ENCODE measurements at regions not wholly inside any gene's neighbourhood (a gene's known extent, or its start where the extent isn't known, plus 50 kb on each side); places are given as distances from the start of the nearest gene placed in this dataset.
"Not testable (repeated sequence)": the region's sequence is repeated elsewhere in the genome, so short reads cannot be mapped to it uniquely, and the experiment has no call there.

- no peaks in the 10 kb centered on the region for H3K36me3 ChIP-seq (ENCODE audit: control insufficient read depth, insufficient read depth, low read length)
- H3K9me3 ChIP-seq (ENCODE audit: control insufficient read depth, insufficient read depth, low read length) = no peaks in the 10 kb centered on the region
- no peaks in the 10 kb centered on the region for H3K27me3 ChIP-seq (ENCODE audit: control insufficient read depth, insufficient read depth, low read length)
- no peak overlapping the region for H3K4me3 ChIP-seq (ENCODE audit: low read depth, low read length)
- H3K27ac ChIP-seq (ENCODE audit: low read depth, low read length) = no peak overlapping the region
- no peaks in the 10 kb centered on the region for H3K4me1 ChIP-seq (ENCODE audit: control insufficient read depth, insufficient read depth, low read length)
- WGBS (ENCODE audit: insufficient coverage) = 54% methylated on average over 5 of the region's 6 CpGs
- DNase-seq (ENCODE audit: low read depth in 4 of 6, low spot score in 6 of 6) = no peak
Observed at GRCh38 chr1:157403203-157403602, 149.1 kb downstream of the FCRL5 start.

- H3K4me1 ChIP-seq (ENCODE audit: control insufficient read depth, insufficient read depth, low read length) = no peaks in the 10 kb centered on the region
- no peak for DNase-seq (ENCODE audit: low read depth in 4 of 6, low spot score in 6 of 6)
- H3K9me3 ChIP-seq (ENCODE audit: control insufficient read depth, insufficient read depth, low read length) = no peaks in the 10 kb centered on the region
- 83% methylated on average over 6 of the region's 6 CpGs for WGBS (ENCODE audit: insufficient coverage)
- no peaks in the 10 kb centered on the region for H3K27me3 ChIP-seq (ENCODE audit: control insufficient read depth, insufficient read depth, low read length)
- H3K36me3 ChIP-seq (ENCODE audit: control insufficient read depth, insufficient read depth, low read length) = no peaks in the 10 kb centered on the region
- H3K4me3 ChIP-seq (ENCODE audit: low read depth, low read length) = no peak overlapping the region
- no peak overlapping the region for H3K27ac ChIP-seq (ENCODE audit: low read depth, low read length)
Observed at GRCh38 chr1:157400766-157401165, 151.5 kb downstream of the FCRL5 start.

- H3K4me1 ChIP-seq (ENCODE audit: control insufficient read depth, insufficient read depth, low read length) = no peaks in the 10 kb centered on the region
- no peaks in the 10 kb centered on the region for H3K36me3 ChIP-seq (ENCODE audit: control insufficient read depth, insufficient read depth, low read length)
- H3K9me3 ChIP-seq (ENCODE audit: control insufficient read depth, insufficient read depth, low read length) = no peaks in the 10 kb centered on the region
- no CpG with 5 or more reads among the region's 1 CpG for WGBS (ENCODE audit: insufficient coverage)
- H3K4me3 ChIP-seq (ENCODE audit: low read depth, low read length) = no peak overlapping the region
- no peak for DNase-seq (ENCODE audit: low read depth in 4 of 6, low spot score in 6 of 6)
- H3K27ac ChIP-seq (ENCODE audit: low read depth, low read length) = no peak overlapping the region
- no peaks in the 10 kb centered on the region for H3K27me3 ChIP-seq (ENCODE audit: control insufficient read depth, insufficient read depth, low read length)
Observed at GRCh38 chr1:157399984-157400382, 152.3 kb downstream of the FCRL5 start.

GRCh38 chr1:157399343-157399983 is 152.9 kb downstream of the FCRL5 start:
- H3K4me3 ChIP-seq (ENCODE audit: low read depth, low read length) = no peak overlapping the region
- no peak for DNase-seq (ENCODE audit: low read depth in 4 of 6, low spot score in 6 of 6)
- H3K27ac ChIP-seq (ENCODE audit: low read depth, low read length) = no peak overlapping the region
- H3K36me3 ChIP-seq (ENCODE audit: control insufficient read depth, insufficient read depth, low read length) = no peaks in the 10 kb centered on the region
- H3K4me1 ChIP-seq (ENCODE audit: control insufficient read depth, insufficient read depth, low read length) = no peaks in the 10 kb centered on the region
- H3K27me3 ChIP-seq (ENCODE audit: control insufficient read depth, insufficient read depth, low read length) = no peaks in the 10 kb centered on the region
- WGBS (ENCODE audit: insufficient coverage) = 88% methylated on average over 1 of the region's 3 CpGs
- H3K9me3 ChIP-seq (ENCODE audit: control insufficient read depth, insufficient read depth, low read length) = no peaks in the 10 kb centered on the region

GRCh38 chr1:157390651-157391050 is 161.7 kb downstream of the FCRL5 start:
- no peak for DNase-seq (ENCODE audit: low read depth in 4 of 6, low spot score in 6 of 6)
- Histone ChIP-seq H3K27ac (ENCODE audit: low read depth, low read length) (no peak overlapping the region), H3K4me1 (ENCODE audit: control insufficient read depth, insufficient read depth, low read length) (no peaks in the 10 kb centered on the region), H3K27me3 (ENCODE audit: control insufficient read depth, insufficient read depth, low read length) (no peaks in the 10 kb centered on the region), H3K4me3 (ENCODE audit: low read depth, low read length) (no peak overlapping the region), H3K36me3 (ENCODE audit: control insufficient read depth, insufficient read depth, low read length) (no peaks in the 10 kb centered on the region), H3K9me3 (ENCODE audit: control insufficient read depth, insufficient read depth, low read length) (peaks cover 2% of the 10 kb centered on the region)
- 83% methylated on average over 1 of the region's 6 CpGs for WGBS (ENCODE audit: insufficient coverage)

- no peaks in the 10 kb centered on the region for H3K4me1 ChIP-seq (ENCODE audit: control insufficient read depth, insufficient read depth, low read length)
- H3K9me3 ChIP-seq (ENCODE audit: control insufficient read depth, insufficient read depth, low read length) = no peaks in the 10 kb centered on the region
- DNase-seq (ENCODE audit: low read depth in 4 of 6, low spot score in 6 of 6) = no peak
- no peaks in the 10 kb centered on the region for H3K36me3 ChIP-seq (ENCODE audit: control insufficient read depth, insufficient read depth, low read length)
- no peaks in the 10 kb centered on the region for H3K27me3 ChIP-seq (ENCODE audit: control insufficient read depth, insufficient read depth, low read length)
- H3K27ac ChIP-seq (ENCODE audit: low read depth, low read length) = no peak overlapping the region
- no peak overlapping the region for H3K4me3 ChIP-seq (ENCODE audit: low read depth, low read length)
Observed at GRCh38 chr1:157388057-157388456, 164.3 kb downstream of the FCRL5 start.

GRCh38 chr1:157384258-157384657 is 168.1 kb downstream of the FCRL5 start:
- no peaks in the 10 kb centered on the region for H3K36me3 ChIP-seq (ENCODE audit: control insufficient read depth, insufficient read depth, low read length)
- no peak overlapping the region for H3K27ac ChIP-seq (ENCODE audit: low read depth, low read length)
- H3K4me1 ChIP-seq (ENCODE audit: control insufficient read depth, insufficient read depth, low read length) = no peaks in the 10 kb centered on the region
- H3K4me3 ChIP-seq (ENCODE audit: low read depth, low read length) = no peak overlapping the region
- WGBS (ENCODE audit: insufficient coverage) = no CpG with 5 or more reads among the region's 2 CpGs
- H3K9me3 ChIP-seq (ENCODE audit: control insufficient read depth, insufficient read depth, low read length) = no peaks in the 10 kb centered on the region
- no peaks in the 10 kb centered on the region for H3K27me3 ChIP-seq (ENCODE audit: control insufficient read depth, insufficient read depth, low read length)
- no peak for DNase-seq (ENCODE audit: low read depth in 4 of 6, low spot score in 6 of 6)

GRCh38 chr1:157382351-157382750 is 170.0 kb downstream of the FCRL5 start:
- no peak overlapping the region for H3K27ac ChIP-seq (ENCODE audit: low read depth, low read length)
- no peaks in the 10 kb centered on the region for H3K9me3 ChIP-seq (ENCODE audit: control insufficient read depth, insufficient read depth, low read length)
- H3K36me3 ChIP-seq (ENCODE audit: control insufficient read depth, insufficient read depth, low read length) = no peaks in the 10 kb centered on the region
- H3K4me3 ChIP-seq (ENCODE audit: low read depth, low read length) = no peak overlapping the region
- WGBS (ENCODE audit: insufficient coverage) = no CpG with 5 or more reads among the region's 1 CpG
- DNase-seq (ENCODE audit: low read depth in 4 of 6, low spot score in 6 of 6) = no peak
- no peaks in the 10 kb centered on the region for H3K4me1 ChIP-seq (ENCODE audit: control insufficient read depth, insufficient read depth, low read length)
- H3K27me3 ChIP-seq (ENCODE audit: control insufficient read depth, insufficient read depth, low read length) = no peaks in the 10 kb centered on the region

GRCh38 chr1:157380523-157380922 is 171.8 kb downstream of the FCRL5 start:
- H3K27ac ChIP-seq (ENCODE audit: low read depth, low read length) = no peak overlapping the region
- 86% methylated on average over 4 of the region's 6 CpGs for WGBS (ENCODE audit: insufficient coverage)
- H3K4me1 ChIP-seq (ENCODE audit: control insufficient read depth, insufficient read depth, low read length) = no peaks in the 10 kb centered on the region
- no peaks in the 10 kb centered on the region for H3K9me3 ChIP-seq (ENCODE audit: control insufficient read depth, insufficient read depth, low read length)
- no peak for DNase-seq (ENCODE audit: low read depth in 4 of 6, low spot score in 6 of 6)
- no peaks in the 10 kb centered on the region for H3K36me3 ChIP-seq (ENCODE audit: control insufficient read depth, insufficient read depth, low read length)
- no peak overlapping the region for H3K4me3 ChIP-seq (ENCODE audit: low read depth, low read length)
- no peaks in the 10 kb centered on the region for H3K27me3 ChIP-seq (ENCODE audit: control insufficient read depth, insufficient read depth, low read length)

GRCh38 chr1:157377280-157377713 is 175.0 kb downstream of the FCRL5 start:
- peak in 1 of 6 donors; percentile 11 for DNase-seq (ENCODE audit: low read depth in 4 of 6, low spot score in 6 of 6)

More at GRCh38 chr1:157377280-157377713, 175.0 kb downstream of the FCRL5 start:
- not testable (repeated sequence) for H3K36me3 ChIP-seq (ENCODE audit: control insufficient read depth, insufficient read depth, low read length); H3K4me3 ChIP-seq (ENCODE audit: low read depth, low read length); H3K27me3 ChIP-seq (ENCODE audit: control insufficient read depth, insufficient read depth, low read length); H3K9me3 ChIP-seq (ENCODE audit: control insufficient read depth, insufficient read depth, low read length); H3K27ac ChIP-seq (ENCODE audit: low read depth, low read length); H3K4me1 ChIP-seq (ENCODE audit: control insufficient read depth, insufficient read depth, low read length)
- 61% methylated on average over 3 of the region's 8 CpGs for WGBS (ENCODE audit: insufficient coverage)

Data from spinal cord (tissue), 9 donors.